Epithelial cell of proximal tubule (primary cell): ENCODE measurements at regions not wholly inside any gene's neighbourhood (a gene's known extent, or its start where the extent isn't known, plus 50 kb on each side); places are given as distances from the start of the nearest gene placed in this dataset.

Experiments
- DNase-seq: peaks from one replicate; pipeline ENCODE4 v3.0.0-alpha.2; 2011; ENCODE audit warnings: low read depth
- H3K4me3 ChIP-seq: 2 replicates; pipeline ENCODE4 v1.5.1; 2011; ENCODE audit warnings: low read depth, mild to moderate bottlenecking, low read length
- CTCF ChIP-seq: conservative IDR thresholded peaks from 2 replicates; pipeline ENCODE4 v1.5.1; 2012; ENCODE audit warnings: low read depth, mild to moderate bottlenecking, low read length

- no peak overlapping the region for H3K4me3 ChIP-seq
- no peak for DNase-seq
- no peak for TF ChIP-seq CTCF
Measured at GRCh38 chr12:77514511-77514910, 316.2 kb upstream of the NAV3 start.

- no peak overlapping the region for H3K4me3 ChIP-seq
- TF ChIP-seq CTCF: no peak
- no peak for DNase-seq
Measured at GRCh38 chr12:77510985-77511384, 319.7 kb upstream of the NAV3 start.

GRCh38 chr12:77504466-77504865 lies 326.2 kb upstream of the NAV3 start:
- no peak for DNase-seq
- H3K4me3 ChIP-seq: no peak overlapping the region
- TF ChIP-seq CTCF: no peak

GRCh38 chr12:77500089-77500488 lies 330.6 kb upstream of the NAV3 start:
- H3K4me3 ChIP-seq: no peak overlapping the region
- no peak for TF ChIP-seq CTCF
- no peak for DNase-seq

- no peak overlapping the region for H3K4me3 ChIP-seq
- DNase-seq: no peak
- no peak for TF ChIP-seq CTCF
Measured at GRCh38 chr12:77497647-77498046, 333.0 kb upstream of the NAV3 start.

GRCh38 chr12:77496714-77497113 lies 334.0 kb upstream of the NAV3 start:
- H3K4me3 ChIP-seq: no peak overlapping the region
- no peak for DNase-seq
- TF ChIP-seq CTCF: no peak

- TF ChIP-seq CTCF: no peak
- DNase-seq: no peak
- no peak overlapping the region for H3K4me3 ChIP-seq
Measured at GRCh38 chr12:77494296-77494695, 336.4 kb upstream of the NAV3 start.
